ENCODE measurements at regions not wholly inside any gene's neighbourhood (a gene's known extent, or its start where the extent isn't known, plus 50 kb on each side); places are given as distances from the start of the nearest gene placed in this dataset.
"Not testable (repeated sequence)": the region's sequence is repeated elsewhere in the genome, so short reads cannot be mapped to it uniquely, and the experiment has no call there.

- DNase-seq = no peak
These were observed 64.1 kb upstream of the MMS22L start for GRCh38 chr6:97347111-97347510.

GRCh38 chr6:97361286-97361685, 78.3 kb upstream of the MMS22L start:
- DNase-seq = no peak

- no peak for DNase-seq
These were observed 81.3 kb upstream of the MMS22L start for GRCh38 chr6:97364327-97364726.

GRCh38 chr6:97382071-97382470, 99.1 kb upstream of the MMS22L start:
- not testable (repeated sequence) for DNase-seq

- no peak for DNase-seq
These were observed 109.7 kb upstream of the MMS22L start for GRCh38 chr6:97392735-97393134.

GRCh38 chr6:97394160-97394748, 111.2 kb upstream of the MMS22L start:
- no peak for DNase-seq

GRCh38 chr6:97396880-97397279, 113.9 kb upstream of the MMS22L start:
- DNase-seq = no peak

- DNase-seq = no peak
These were observed 116.2 kb upstream of the MMS22L start for GRCh38 chr6:97399208-97399607.

- no peak for DNase-seq
These were observed 118.5 kb upstream of the MMS22L start for GRCh38 chr6:97401533-97401932.

- no peak for DNase-seq
These were observed 122.9 kb upstream of the MMS22L start for GRCh38 chr6:97405818-97406409.

- DNase-seq = no peak
These were observed 123.6 kb upstream of the MMS22L start for GRCh38 chr6:97406633-97407032.

GRCh38 chr6:97411610-97412009, 128.6 kb upstream of the MMS22L start:
- no peak for DNase-seq

GRCh38 chr6:97412511-97412910, 129.5 kb upstream of the MMS22L start:
- DNase-seq = no peak

- DNase-seq = no peak
These were observed 139.2 kb upstream of the MMS22L start for GRCh38 chr6:97422171-97422570.

GRCh38 chr6:97423190-97423589, 140.2 kb upstream of the MMS22L start:
- DNase-seq = no peak

- no peak for DNase-seq
These were observed 144.6 kb upstream of the MMS22L start for GRCh38 chr6:97427648-97428047.

- DNase-seq = no peak
These were observed 154.1 kb upstream of the MMS22L start for GRCh38 chr6:97437087-97437486.

- no peak for DNase-seq
These were observed 155.1 kb upstream of the MMS22L start for GRCh38 chr6:97438011-97438671.

GRCh38 chr6:97440590-97441176, 157.7 kb upstream of the MMS22L start:
- no peak for DNase-seq

GRCh38 chr6:97443408-97444080, 160.5 kb upstream of the MMS22L start:
- DNase-seq = no peak

GRCh38 chr6:97445407-97445806, 162.4 kb upstream of the MMS22L start:
- DNase-seq = no peak

GRCh38 chr6:97449444-97449966, 166.5 kb upstream of the MMS22L start:
- no peak for DNase-seq

GRCh38 chr6:97450087-97450486, 167.1 kb upstream of the MMS22L start:
- no peak for DNase-seq

Measured in right forelimb (tissue), 1 donor.